Stimulated activated CD4-positive, alpha-beta T cell treated with anti-CD3 and anti-CD28 coated beads, Interleukin-2, amount 100 ng/mL, for 24 hours (primary cell): ENCODE measurements at regions not wholly inside any gene's neighbourhood (a gene's known extent, or its start where the extent isn't known, plus 50 kb on each side); places are given as distances from the start of the nearest gene placed in this dataset.
"Not testable (repeated sequence)": the region's sequence is repeated elsewhere in the genome, so short reads cannot be mapped to it uniquely, and the experiment has no call there.

Experiments
- DNase-seq, 2 donors: peaks; one replicate each; pipeline ENCODE4 v3.0.0-alpha.2; 2020

DNA sequence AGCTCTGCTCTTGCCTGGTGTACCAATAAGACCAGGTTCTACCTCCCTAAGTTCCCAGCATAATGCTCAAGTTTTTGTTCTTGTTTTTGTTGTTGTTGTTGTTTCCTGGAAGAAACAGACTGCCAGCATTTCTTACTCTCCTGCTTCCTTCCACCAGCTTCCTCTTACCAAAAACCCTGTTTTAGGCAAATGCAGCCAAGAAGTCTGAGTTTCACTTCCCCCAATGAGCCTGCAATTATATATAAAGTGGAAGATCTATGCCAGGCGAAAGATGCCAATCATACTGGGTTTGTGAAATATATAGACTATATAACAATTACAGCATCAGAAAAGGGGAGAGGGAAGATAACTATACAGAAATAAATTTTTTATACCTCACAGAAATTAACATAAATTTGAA is 931.5 kb upstream of the FAT3 start:
- no peak for DNase-seq

DNA sequence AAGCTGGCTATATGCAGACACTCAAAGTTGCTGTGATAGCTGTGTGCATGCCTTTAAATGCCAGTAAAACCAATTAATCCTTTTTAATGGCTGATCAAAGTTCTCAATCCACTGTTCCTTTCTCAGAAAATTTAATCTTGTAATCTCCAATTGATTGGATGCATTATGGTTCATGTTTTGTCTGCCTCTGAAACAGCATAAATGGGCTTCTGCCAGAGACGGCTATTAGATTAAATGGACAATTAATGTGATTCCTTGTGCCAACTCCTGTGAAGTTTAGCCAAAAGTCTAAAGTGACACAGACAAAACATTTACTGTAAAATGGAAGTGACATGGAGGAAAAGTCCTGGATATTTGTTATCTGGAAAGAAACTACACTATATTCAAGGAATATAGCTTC is 952.5 kb upstream of the FAT3 start:
- no peak for DNase-seq

DNA sequence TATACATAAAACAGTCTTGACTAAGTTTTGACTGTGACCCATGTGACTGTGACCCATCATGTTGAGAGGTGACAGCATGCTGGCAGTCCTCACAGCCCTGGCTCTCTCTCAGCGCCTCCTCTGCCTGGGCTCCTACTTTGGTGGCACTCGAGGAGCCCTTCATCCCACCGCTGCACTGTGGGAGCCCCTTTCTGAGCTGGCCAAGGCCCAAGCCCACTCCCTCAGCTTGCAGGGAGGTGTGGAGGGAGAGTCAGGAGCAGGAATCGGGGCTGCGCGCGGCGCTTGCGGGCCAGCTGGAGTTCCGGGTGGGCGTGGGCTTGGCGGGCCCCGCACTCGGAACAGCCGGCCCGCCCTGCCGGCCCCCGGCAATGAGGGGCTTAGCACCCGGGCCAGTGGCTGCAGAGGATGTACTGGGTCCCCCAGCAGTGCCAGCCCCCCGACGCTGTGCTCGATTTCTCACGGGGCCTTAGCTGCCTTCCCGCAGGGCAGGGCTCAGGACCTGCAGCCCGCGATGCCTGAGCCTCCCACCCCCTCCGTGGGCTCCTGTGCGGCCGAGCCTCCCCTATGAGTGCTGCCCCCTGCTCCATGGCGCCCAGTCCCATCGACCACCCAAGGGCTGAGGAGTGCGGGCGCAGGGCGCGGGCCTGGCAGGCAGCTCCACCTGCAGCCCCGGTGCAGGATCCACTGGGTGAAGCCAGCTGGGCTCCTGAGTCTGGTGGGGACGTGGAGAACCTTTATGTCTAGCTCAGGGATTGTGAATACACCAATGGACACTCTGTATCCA is 955.9 kb upstream of the FAT3 start:
- not testable (repeated sequence) for DNase-seq

DNA sequence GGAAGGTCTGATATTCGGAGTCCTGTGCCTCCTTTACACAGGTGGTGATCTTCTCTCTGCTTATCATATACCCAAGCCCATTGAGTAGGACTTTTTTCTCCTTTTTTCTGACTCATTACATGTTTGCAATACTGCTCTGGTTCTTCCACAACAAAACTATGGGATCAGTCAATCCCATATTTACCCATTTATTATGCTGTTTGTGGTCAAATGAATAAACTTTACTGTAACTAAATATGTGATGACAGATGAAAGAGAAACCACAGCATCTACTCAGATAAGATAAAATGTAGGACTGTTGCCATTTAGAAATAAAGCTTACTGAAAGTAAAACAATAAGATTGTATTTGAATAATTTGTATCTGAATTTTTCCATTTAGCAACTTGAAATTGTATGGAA is 958.7 kb upstream of the FAT3 start:
- no peak for DNase-seq

GRCh38 chr11:91264481-91264880 is 960.1 kb upstream of the FAT3 start:
- DNase-seq = no peak

DNA sequence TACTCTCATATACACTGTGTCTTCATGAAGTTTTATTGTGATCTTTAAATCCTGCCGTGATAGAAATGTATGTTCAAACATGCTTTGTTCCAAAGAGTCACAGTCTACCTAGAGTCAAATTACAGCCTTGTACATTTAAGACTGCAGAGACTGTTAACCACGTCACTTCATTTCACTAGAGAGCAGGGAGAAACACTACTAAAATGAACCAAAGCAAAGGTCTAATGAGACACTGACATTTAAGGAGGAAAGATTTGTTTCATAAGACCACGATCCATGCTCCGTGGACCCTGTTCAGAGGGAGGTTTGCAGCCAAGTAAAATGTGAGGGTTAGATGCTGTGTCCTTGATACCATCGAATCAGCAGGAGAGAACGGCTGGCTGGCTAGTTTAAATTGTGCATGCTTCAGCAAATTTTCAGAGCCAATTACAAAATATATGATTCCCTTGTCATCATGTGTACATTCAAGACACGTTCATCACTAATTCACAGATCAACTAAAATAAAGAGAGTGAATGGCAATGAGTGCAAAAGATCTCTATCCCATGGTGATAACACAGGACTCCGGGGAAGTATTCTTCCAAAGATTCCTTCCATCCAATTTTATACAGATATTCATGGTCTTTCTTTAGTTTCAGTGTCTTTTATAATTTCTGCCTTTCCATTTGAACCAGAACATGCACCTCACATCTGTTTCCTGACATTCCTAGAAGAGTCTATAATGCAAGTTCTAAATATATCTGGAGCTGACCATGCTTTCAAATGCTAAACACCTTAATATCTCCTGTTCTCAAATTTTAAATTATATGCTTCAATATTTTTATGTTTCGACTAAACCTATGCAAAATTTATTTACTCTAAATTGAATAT is 960.9 kb upstream of the FAT3 start:
- DNase-seq = no peak

GRCh38 chr11:91261513-91261912 is 963.1 kb upstream of the FAT3 start:
- no peak for DNase-seq

DNA sequence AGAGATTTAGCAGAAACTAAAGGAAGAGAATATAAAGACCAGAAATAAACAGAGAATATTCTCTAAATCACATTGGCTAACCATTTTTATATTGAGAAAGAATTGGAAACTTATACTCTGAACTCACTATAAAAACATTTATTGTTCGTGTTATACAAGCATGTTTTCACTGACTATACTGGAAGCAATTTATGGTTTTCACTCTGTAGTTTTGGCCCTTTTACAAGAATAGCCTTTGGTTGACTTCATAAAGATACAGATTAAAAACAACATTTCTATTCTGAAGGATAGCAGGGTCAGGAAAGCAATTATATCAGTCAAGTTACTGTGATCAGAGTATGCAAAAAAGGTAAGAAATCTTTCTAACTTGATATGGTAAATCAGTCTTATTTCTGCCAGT is 965.7 kb upstream of the FAT3 start:
- no peak for DNase-seq

DNA sequence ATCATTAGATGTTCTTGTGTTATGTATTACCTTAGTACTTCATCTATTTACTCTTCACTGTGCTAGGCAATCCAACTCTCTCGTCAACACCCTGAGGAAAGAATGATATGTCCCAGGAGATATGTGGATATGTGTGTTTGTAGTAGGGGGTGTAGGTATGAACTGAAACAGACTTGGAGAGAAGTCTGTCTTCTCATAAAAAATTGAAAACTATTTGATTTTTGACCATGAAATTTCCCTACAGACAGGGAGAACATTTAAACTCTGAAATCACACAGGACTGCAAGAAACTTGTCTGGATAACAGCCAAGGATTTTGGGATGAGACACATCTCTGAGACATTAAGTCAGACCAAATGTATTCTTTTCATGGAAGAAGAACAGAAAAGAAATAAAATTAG is 967.0 kb upstream of the FAT3 start:
- DNase-seq = no peak

GRCh38 chr11:91248199-91248807 is 976.3 kb upstream of the FAT3 start:
- DNase-seq = peak in 1 of 2 donors; percentile 14

- no peak for DNase-seq
Measured at GRCh38 chr11:91247009-91247735, 977.4 kb upstream of the FAT3 start.

- no peak for DNase-seq
Measured at GRCh38 chr11:91244912-91245311, 979.7 kb upstream of the FAT3 start.

DNA sequence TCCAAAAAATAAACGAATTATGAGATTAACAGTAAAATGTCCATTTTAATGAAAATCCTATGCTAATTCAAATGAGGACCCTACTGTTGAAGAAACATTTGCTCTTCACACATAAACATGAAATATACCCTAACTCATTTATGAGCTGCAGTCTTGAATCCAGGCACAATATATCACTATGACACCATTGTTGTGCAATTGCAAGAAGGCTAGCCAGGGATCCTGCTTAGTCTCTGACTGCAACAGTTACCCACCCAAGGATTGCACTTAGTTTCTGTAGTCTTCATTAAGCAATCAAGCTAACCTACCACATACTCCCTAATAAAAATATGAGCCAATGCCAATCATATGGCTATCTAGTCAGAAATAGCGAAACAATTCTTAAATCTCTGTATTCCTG is 981.0 kb upstream of the FAT3 start:
- no peak for DNase-seq

- DNase-seq = no peak
Measured at GRCh38 chr11:91243051-91243450, 981.6 kb upstream of the FAT3 start.

- DNase-seq = no peak
Measured at GRCh38 chr11:91241226-91241625, 983.4 kb upstream of the FAT3 start.

DNA sequence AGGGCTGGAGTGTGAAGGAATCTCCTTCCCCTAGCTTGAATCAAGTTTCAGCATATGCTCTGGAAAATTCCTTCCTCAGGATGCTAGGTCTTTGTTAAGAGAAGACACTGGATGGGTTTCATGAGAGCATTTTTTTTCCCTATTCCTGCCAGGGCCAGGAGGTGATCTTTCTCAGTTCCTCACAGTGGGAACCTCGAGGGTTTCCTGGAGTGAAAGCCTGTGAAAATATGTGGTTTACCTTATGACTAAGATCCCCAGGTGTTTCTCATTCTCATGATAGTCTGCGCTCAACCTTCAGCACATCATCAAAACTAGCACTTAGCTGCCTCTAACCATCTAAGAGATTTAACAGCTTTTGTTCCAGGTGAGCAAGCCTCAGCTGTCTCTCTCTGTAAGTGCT is 985.3 kb upstream of the FAT3 start:
- no peak for DNase-seq

DNA sequence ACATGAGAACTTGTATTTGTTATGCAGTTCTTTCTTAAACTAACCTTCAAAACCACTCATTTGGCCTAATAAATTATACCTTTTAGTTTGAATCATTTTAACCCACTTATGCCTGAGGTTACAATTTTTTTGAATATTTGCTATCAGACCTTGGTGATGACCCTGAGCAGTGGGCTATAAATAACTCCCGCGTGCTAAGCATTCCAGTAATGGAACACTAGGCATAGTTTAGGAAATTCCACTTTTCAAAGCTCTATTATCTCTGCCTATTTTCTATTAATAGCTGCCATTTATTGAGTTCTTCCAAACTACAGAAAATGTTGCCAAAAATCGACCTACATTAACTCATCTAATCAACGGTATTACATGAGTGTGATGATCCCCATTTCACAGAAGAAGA is 993.4 kb upstream of the FAT3 start:
- no peak for DNase-seq

- DNase-seq = no peak
Measured at GRCh38 chr11:91230647-91231046, 994.0 kb upstream of the FAT3 start.

- no peak for DNase-seq
Measured at GRCh38 chr11:91222830-91223229, 1000.0 kb upstream of the CHORDC1 start.

- no peak for DNase-seq
Measured at GRCh38 chr11:91220476-91221202, 997.8 kb upstream of the CHORDC1 start.

DNA sequence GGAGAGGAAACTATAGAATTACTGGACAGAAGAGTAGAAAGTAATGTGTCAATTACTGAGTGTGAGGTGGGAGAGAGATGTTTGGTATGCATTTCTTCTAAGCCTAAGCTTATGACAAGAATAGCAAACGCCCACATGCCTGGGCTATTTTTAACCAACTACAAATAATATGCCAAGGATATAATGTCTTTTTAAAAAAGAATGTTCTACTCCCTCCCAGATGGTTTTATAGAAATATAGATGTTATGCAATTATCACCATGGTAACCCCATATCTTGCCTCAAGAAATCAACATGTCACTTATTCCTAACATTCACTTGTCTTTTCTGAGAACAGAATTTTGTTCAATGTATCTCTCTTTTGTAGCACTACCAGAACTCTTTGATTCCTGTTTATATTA is 996.7 kb upstream of the CHORDC1 start:
- no peak for DNase-seq

- DNase-seq = no peak
Measured at GRCh38 chr11:91209751-91210150, 986.9 kb upstream of the CHORDC1 start.
